Suprapubic skin (tissue), 4 donors: ENCODE measurements at regions not wholly inside any gene's neighbourhood (a gene's known extent, or its start where the extent isn't known, plus 50 kb on each side); places are given as distances from the start of the nearest gene placed in this dataset.

Experiments used
- DNase-seq, 2 donors: peaks; one replicate each; pipeline ENCODE4 v3.0.0-alpha.2; 2019; ENCODE audit warnings: low spot score in 2 of 2
- H3K27ac ChIP-seq: fragments of 200-600 bp; sonication (generic); one replicate; pipeline ENCODE4 v1.5.1; 2019
- H3K27me3 ChIP-seq: fragments of 200-600 bp; sonication (generic); one replicate; pipeline ENCODE4 v1.5.1; 2019
- H3K36me3 ChIP-seq: fragments of 200-600 bp; sonication (generic); one replicate; pipeline ENCODE4 v1.5.1; 2019
- H3K4me1 ChIP-seq: fragments of 200-600 bp; sonication (generic); one replicate; pipeline ENCODE4 v1.5.1; 2019
- H3K4me3 ChIP-seq: fragments of 200-600 bp; sonication (generic); one replicate; pipeline ENCODE4 v1.5.1; 2019; ENCODE audit warnings: mild to moderate bottlenecking
- H3K9me3 ChIP-seq: fragments of 200-600 bp; sonication (generic); one replicate; pipeline ENCODE4 v1.5.1; 2019
- EP300 ChIP-seq: sonication (generic); formaldehyde crosslinking; IDR thresholded peaks from one replicate; pipeline ENCODE4 v1.6.1; 2017; ENCODE audit warnings: antibody characterized with exemption
- POLR2A ChIP-seq, 2 donors: fragments of 450-650 bp; IDR thresholded peaks; one replicate each; pipeline ENCODE4 v1.6.1; 2017; ENCODE audit warnings: antibody characterized with exemption in 2 of 2, mild to moderate bottlenecking in 2 of 2, moderate library complexity in 2 of 2
- POLR2AphosphoS5 ChIP-seq, 3 donors: sonication (generic); formaldehyde crosslinking; IDR thresholded peaks; one replicate each; pipeline ENCODE4 v1.6.1; 2017; ENCODE audit warnings: antibody characterized with exemption in 3 of 3
- WGBS: methylation state at CpG from one replicate; pipeline ENCODE4 v1.1.5; 2018; 5-methylcytosine and 5-hydroxymethylcytosine counted together
- TF ChIP-seq, protein P1 (sequence below), 2 donors: fragments of 200-600 bp in 1 of 2; fragments of 450-650 bp in 1 of 2; sonication (generic) in 1 of 2; IDR thresholded peaks; one replicate each; pipeline ENCODE4 v1.5.1; 2016 to 2019; ENCODE audit warnings: antibody characterized with exemption in 2 of 2, mild to moderate bottlenecking in 1 of 2, moderate library complexity in 1 of 2

DNA sequence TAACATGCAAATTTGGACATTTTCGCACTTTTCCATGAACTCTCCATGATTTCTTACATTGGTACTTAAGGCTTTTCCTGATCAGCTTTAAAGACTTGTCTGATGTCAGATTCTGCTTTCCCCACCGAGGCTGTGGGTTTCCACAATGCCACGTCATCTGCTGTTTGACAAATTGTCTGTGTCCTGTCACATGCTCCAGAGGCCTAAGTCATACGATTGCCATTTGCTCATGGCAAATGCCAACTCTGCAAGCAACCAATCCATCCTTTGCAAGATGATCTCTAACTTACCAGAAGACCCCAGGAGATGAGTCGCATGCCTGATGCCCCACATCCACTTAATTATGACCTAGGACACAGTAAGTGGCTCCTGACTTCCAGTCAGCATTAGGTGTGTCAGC, 556.5 kb downstream of the BMP2 start:
- Histone ChIP-seq H3K27ac (no peak overlapping the region), H3K36me3 (no peaks in the 10 kb centered on the region), H3K4me1 (no peaks in the 10 kb centered on the region), H3K27me3 (peaks cover 4% of the 10 kb centered on the region), H3K4me3 (no peak overlapping the region), H3K9me3 (no peaks in the 10 kb centered on the region)
- TF ChIP-seq, protein P1, sequence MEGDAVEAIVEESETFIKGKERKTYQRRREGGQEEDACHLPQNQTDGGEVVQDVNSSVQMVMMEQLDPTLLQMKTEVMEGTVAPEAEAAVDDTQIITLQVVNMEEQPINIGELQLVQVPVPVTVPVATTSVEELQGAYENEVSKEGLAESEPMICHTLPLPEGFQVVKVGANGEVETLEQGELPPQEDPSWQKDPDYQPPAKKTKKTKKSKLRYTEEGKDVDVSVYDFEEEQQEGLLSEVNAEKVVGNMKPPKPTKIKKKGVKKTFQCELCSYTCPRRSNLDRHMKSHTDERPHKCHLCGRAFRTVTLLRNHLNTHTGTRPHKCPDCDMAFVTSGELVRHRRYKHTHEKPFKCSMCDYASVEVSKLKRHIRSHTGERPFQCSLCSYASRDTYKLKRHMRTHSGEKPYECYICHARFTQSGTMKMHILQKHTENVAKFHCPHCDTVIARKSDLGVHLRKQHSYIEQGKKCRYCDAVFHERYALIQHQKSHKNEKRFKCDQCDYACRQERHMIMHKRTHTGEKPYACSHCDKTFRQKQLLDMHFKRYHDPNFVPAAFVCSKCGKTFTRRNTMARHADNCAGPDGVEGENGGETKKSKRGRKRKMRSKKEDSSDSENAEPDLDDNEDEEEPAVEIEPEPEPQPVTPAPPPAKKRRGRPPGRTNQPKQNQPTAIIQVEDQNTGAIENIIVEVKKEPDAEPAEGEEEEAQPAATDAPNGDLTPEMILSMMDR (IDR thresholded peaks at IDR 0.05) = no peak
- no peak for TF ChIP-seq POLR2A (IDR thresholded peaks at IDR 0.05)
- no peak for TF ChIP-seq POLR2AphosphoS5 (IDR thresholded peaks at IDR 0.05)
- TF ChIP-seq EP300 = no peak
- no peak for DNase-seq
- 74% methylated on average over 5 of the region's 5 CpGs for WGBS

- no peak overlapping the region for H3K27ac ChIP-seq
- no peak overlapping the region for H3K4me3 ChIP-seq
- H3K9me3 ChIP-seq = no peaks in the 10 kb centered on the region
- H3K4me1 ChIP-seq = no peaks in the 10 kb centered on the region
- no peak for DNase-seq
- H3K27me3 ChIP-seq = no peaks in the 10 kb centered on the region
- TF ChIP-seq EP300 (no peak), POLR2A (IDR thresholded peaks at IDR 0.05) (no peak), POLR2AphosphoS5 (IDR thresholded peaks at IDR 0.05) (no peak)
- TF ChIP-seq, protein P1 (IDR thresholded peaks at IDR 0.05) = no peak
- H3K36me3 ChIP-seq = no peaks in the 10 kb centered on the region
Measured at GRCh38 chr20:7327810-7328209, 560.3 kb downstream of the BMP2 start.

GRCh38 chr20:7330850-7331249, 563.4 kb downstream of the BMP2 start:
- no peak for DNase-seq
- Histone ChIP-seq H3K36me3 (no peaks in the 10 kb centered on the region), H3K27ac (no peak overlapping the region), H3K27me3 (no peaks in the 10 kb centered on the region), H3K9me3 (no peaks in the 10 kb centered on the region), H3K4me3 (no peak overlapping the region), H3K4me1 (no peaks in the 10 kb centered on the region)
- 92% methylated on average over 4 of the region's 4 CpGs for WGBS
- TF ChIP-seq EP300 = no peak
- no peak for TF ChIP-seq POLR2AphosphoS5 (IDR thresholded peaks at IDR 0.05)
- TF ChIP-seq, protein P1 (IDR thresholded peaks at IDR 0.05) = no peak
- TF ChIP-seq POLR2A (IDR thresholded peaks at IDR 0.05) = no peak

DNA sequence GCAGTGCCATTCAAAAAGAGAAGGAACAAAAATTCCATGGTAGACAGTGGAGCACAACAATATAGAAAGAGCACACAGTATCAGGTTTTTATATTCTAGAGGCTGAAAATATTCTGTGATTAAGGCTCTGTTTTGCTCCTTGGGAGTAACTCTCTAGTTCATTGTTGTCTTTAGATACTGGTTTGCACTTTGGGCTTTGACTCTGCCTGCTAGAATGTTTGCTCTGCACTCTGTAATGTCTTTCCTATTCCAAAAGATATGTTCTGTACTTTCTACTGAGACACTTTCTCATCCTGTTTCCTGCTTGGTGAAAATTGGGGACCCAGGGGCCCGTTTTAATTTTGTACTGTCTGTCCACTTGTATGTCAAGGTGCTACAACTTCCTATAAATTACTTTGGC, 564.7 kb downstream of the BMP2 start:
- TF ChIP-seq EP300 = no peak
- TF ChIP-seq POLR2AphosphoS5 (IDR thresholded peaks at IDR 0.05) = no peak
- TF ChIP-seq, protein P1 (IDR thresholded peaks at IDR 0.05) = no peak
- no peak for TF ChIP-seq POLR2A (IDR thresholded peaks at IDR 0.05)
- H3K9me3 ChIP-seq = no peaks in the 10 kb centered on the region
- DNase-seq = no peak
- H3K27ac ChIP-seq = no peak overlapping the region
- H3K4me3 ChIP-seq = no peak overlapping the region
- WGBS = 77% methylated on average over 1 of the region's 1 CpG
- H3K4me1 ChIP-seq = no peaks in the 10 kb centered on the region
- H3K36me3 ChIP-seq = no peaks in the 10 kb centered on the region
- no peaks in the 10 kb centered on the region for H3K27me3 ChIP-seq

GRCh38 chr20:7333841-7334240, 566.4 kb downstream of the BMP2 start:
- 91% methylated on average over 3 of the region's 3 CpGs for WGBS
- Histone ChIP-seq H3K4me3 (no peak overlapping the region), H3K27ac (no peak overlapping the region), H3K4me1 (no peaks in the 10 kb centered on the region), H3K9me3 (no peaks in the 10 kb centered on the region), H3K27me3 (no peaks in the 10 kb centered on the region), H3K36me3 (no peaks in the 10 kb centered on the region)
- TF ChIP-seq POLR2AphosphoS5 (IDR thresholded peaks at IDR 0.05) (no peak), EP300 (no peak), POLR2A (IDR thresholded peaks at IDR 0.05) (no peak)
- TF ChIP-seq, protein P1 (IDR thresholded peaks at IDR 0.05) = no peak
- DNase-seq = no peak
